Heart left ventricle (tissue), 13 donors: ENCODE measurements at regions not wholly inside any gene's neighbourhood (a gene's known extent, or its start where the extent isn't known, plus 50 kb on each side); places are given as distances from the start of the nearest gene placed in this dataset.
"Not testable (repeated sequence)": the region's sequence is repeated elsewhere in the genome, so short reads cannot be mapped to it uniquely, and the experiment has no call there.

ENCODE experiments used
- POLR2A ChIP-seq, 2 donors: fragments of 450-650 bp; IDR thresholded peaks; one replicate each; pipeline ENCODE4 v1.6.1; 2017; ENCODE audit warnings: antibody characterized with exemption in 2 of 2, mild to moderate bottlenecking in 2 of 2, moderate library complexity in 2 of 2
- TF ChIP-seq, protein P1 (sequence below), 12 donors: fragments of 200-600 bp; sonication (generic) in 4 of 12; IDR thresholded peaks; one replicate each; pipeline versions ENCODE4 v1.5.0 to v1.8.0; 2018 to 2022; ENCODE audit warnings: antibody characterized with exemption in 12 of 12, mild to moderate bottlenecking in 5 of 12
- donor health status: ischemic (EF 13 %, LVEDD 7.1; RV severe dilation, severe dysfunction).
- donor health status: DM: no; HTN: yes; CAD: no.
- donor health status: DM: no; HTN: no; CAD: no.
- donor health status: ischemic (EF 25% LVEDD 6.9; RV normal size, moderate dysfunction).
- donor health status: ischemic (EF 25% LVEDD 5.7; RV mildly dilated, moderate dysfunction).
- donor health status: ischemic (EF 35%, LVEDD 5.7; RV mildly dilated, moderate dysfunction).
- donor health status: nonischemic (EF 11% LVEDD 7.7; RV severe dilation, severe dysfunction).
- donor health status: DM: yes; HTN: yes; CAD: no.
- donor health status: PGD.
- donor health status: ischemic (EF 29% LVEDD 5.4; RV normal size, mild dysfunction).
- donor health status: nonischemic (EF 23%, LVEDD 6.1; RV moderate dilation, normal function).

DNA sequence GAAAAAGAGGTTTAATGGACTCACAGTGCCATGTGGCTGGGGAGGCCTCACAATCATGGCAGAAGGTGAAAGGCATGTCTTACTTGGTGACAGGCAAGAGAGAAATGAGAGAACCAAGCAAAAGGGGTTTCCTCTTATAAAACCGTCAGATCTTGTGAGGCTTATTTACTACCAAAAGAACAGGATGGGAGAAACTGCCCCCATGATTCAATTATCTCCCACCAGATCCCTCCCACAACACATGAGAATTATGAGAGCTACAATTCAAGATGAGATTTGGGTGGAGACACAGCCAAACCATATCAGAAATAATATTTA lies 340.8 kb upstream of the TBC1D5 start:
- TF ChIP-seq, protein P1, sequence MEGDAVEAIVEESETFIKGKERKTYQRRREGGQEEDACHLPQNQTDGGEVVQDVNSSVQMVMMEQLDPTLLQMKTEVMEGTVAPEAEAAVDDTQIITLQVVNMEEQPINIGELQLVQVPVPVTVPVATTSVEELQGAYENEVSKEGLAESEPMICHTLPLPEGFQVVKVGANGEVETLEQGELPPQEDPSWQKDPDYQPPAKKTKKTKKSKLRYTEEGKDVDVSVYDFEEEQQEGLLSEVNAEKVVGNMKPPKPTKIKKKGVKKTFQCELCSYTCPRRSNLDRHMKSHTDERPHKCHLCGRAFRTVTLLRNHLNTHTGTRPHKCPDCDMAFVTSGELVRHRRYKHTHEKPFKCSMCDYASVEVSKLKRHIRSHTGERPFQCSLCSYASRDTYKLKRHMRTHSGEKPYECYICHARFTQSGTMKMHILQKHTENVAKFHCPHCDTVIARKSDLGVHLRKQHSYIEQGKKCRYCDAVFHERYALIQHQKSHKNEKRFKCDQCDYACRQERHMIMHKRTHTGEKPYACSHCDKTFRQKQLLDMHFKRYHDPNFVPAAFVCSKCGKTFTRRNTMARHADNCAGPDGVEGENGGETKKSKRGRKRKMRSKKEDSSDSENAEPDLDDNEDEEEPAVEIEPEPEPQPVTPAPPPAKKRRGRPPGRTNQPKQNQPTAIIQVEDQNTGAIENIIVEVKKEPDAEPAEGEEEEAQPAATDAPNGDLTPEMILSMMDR (IDR thresholded peaks at IDR 0.05): not testable (repeated sequence)
- not testable (repeated sequence) for TF ChIP-seq POLR2A (IDR thresholded peaks at IDR 0.05)
